GM21515 (cell line): ENCODE measurements at regions not wholly inside any gene's neighbourhood (a gene's known extent, or its start where the extent isn't known, plus 50 kb on each side); places are given as distances from the start of the nearest gene placed in this dataset.
A peak's percentile ranks its signal among the peaks of the same experiment; 100 is the strongest.
"Not testable (repeated sequence)": the region's sequence is repeated elsewhere in the genome, so short reads cannot be mapped to it uniquely, and the experiment has no call there.

Experiments used
- ATAC-seq: cut with Tn5 transposase; IDR thresholded peaks from one replicate; pipeline ENCODE4 v1.9.1; 2021; ENCODE audit not compliant: unreplicated experiment

- ATAC-seq: no peak
Measured at GRCh38 chr5:124206540-124206939, 539.9 kb downstream of the ZNF608 start.

GRCh38 chr5:124203303-124203702 is 543.1 kb downstream of the ZNF608 start:
- ATAC-seq: no peak

- ATAC-seq: no peak
Measured at GRCh38 chr5:124200381-124200780, 546.1 kb downstream of the ZNF608 start.

- no peak for ATAC-seq
Measured at GRCh38 chr5:124199893-124200292, 546.5 kb downstream of the ZNF608 start.

- no peak for ATAC-seq
Measured at GRCh38 chr5:124195411-124195810, 551.0 kb downstream of the ZNF608 start.

- no peak for ATAC-seq
Measured at GRCh38 chr5:124194282-124194681, 552.2 kb downstream of the ZNF608 start.

- ATAC-seq: no peak
Measured at GRCh38 chr5:124193371-124193789, 553.1 kb downstream of the ZNF608 start.

GRCh38 chr5:124192716-124193115 is 553.7 kb downstream of the ZNF608 start:
- no peak for ATAC-seq

- ATAC-seq: no peak
Measured at GRCh38 chr5:124185716-124186115, 560.7 kb downstream of the ZNF608 start.

GRCh38 chr5:124182133-124182532 is 564.3 kb downstream of the ZNF608 start:
- peak; percentile 83 for ATAC-seq

- no peak for ATAC-seq
Measured at GRCh38 chr5:124180875-124181461, 565.5 kb downstream of the ZNF608 start.

- ATAC-seq: no peak
Measured at GRCh38 chr5:124180299-124180874, 566.1 kb downstream of the ZNF608 start.

GRCh38 chr5:124179819-124180218 is 566.6 kb downstream of the ZNF608 start:
- ATAC-seq: no peak

GRCh38 chr5:124178050-124178449 is 568.4 kb downstream of the ZNF608 start:
- no peak for ATAC-seq

- ATAC-seq: no peak
Measured at GRCh38 chr5:124176692-124177091, 569.7 kb downstream of the ZNF608 start.

GRCh38 chr5:124173386-124173785 is 573.1 kb downstream of the ZNF608 start:
- ATAC-seq: no peak

- ATAC-seq: no peak
Measured at GRCh38 chr5:124172389-124173003, 573.9 kb downstream of the ZNF608 start.

- not testable (repeated sequence) for ATAC-seq
Measured at GRCh38 chr5:124168093-124168492, 578.3 kb downstream of the ZNF608 start.

- ATAC-seq: no peak
Measured at GRCh38 chr5:124162767-124163532, 583.5 kb downstream of the ZNF608 start.

- ATAC-seq: no peak
Measured at GRCh38 chr5:124161266-124161665, 585.2 kb downstream of the ZNF608 start.

GRCh38 chr5:124160265-124160664 is 586.2 kb downstream of the ZNF608 start:
- no peak for ATAC-seq

GRCh38 chr5:124157320-124157719 is 589.1 kb downstream of the ZNF608 start:
- ATAC-seq: no peak
